ENCODE measurements at regions not wholly inside any gene's neighbourhood (a gene's known extent, or its start where the extent isn't known, plus 50 kb on each side); places are given as distances from the start of the nearest gene placed in this dataset.

- Histone ChIP-seq H3K9me2 (ENCODE audit: low read depth, low read length) (no peaks in the 10 kb centered on the region), H3K4me2 (ENCODE audit: low read length) (no peak overlapping the region), H3K4me1 (ENCODE audit: insufficient read depth, low read length, severe bottlenecking) (no peaks in the 10 kb centered on the region), H3K4me3 (ENCODE audit: low read depth, low read length, poor library complexity, severe bottlenecking) (no peak overlapping the region), H3K79me2 (ENCODE audit: insufficient read depth, low read length) (no peaks in the 10 kb centered on the region), H3K27me3 (ENCODE audit: insufficient read depth, low read length) (no peaks in the 10 kb centered on the region; the same call in 1 of the 2 replicates), H3K9me3 (ENCODE audit: low read length) (no peaks in the 10 kb centered on the region), H3F3A (ENCODE audit: insufficient read depth, low read length) (no peaks in the 10 kb centered on the region), H2AFZ (ENCODE audit: low read length) (no peak overlapping the region), H4K20me1 (ENCODE audit: insufficient read depth, low read length) (no peaks in the 10 kb centered on the region), H3K9ac (ENCODE audit: low read length) (no peak overlapping the region), H3K36me3 (ENCODE audit: insufficient read depth, low read length) (no peaks in the 10 kb centered on the region), H3K27ac (ENCODE audit: low read depth, low read length, poor library complexity, severe bottlenecking) (no peak overlapping the region)
- TF ChIP-seq CTCF (IDR thresholded peaks at IDR 0.05; ENCODE audit: low read length) = no peak
- TF ChIP-seq EZH2 (IDR thresholded peaks at IDR 0.05; ENCODE audit: borderline replicate concordance, low read length) = no peak
Observed at GRCh38 chr5:113807427-113807991, 294.0 kb downstream of the YTHDC2 start.

- no peak overlapping the region for H3K9ac ChIP-seq (ENCODE audit: low read length)
- no peak overlapping the region for H3K4me3 ChIP-seq (ENCODE audit: low read depth, low read length, poor library complexity, severe bottlenecking)
- H4K20me1 ChIP-seq (ENCODE audit: insufficient read depth, low read length) = no peaks in the 10 kb centered on the region
- no peaks in the 10 kb centered on the region for H3F3A ChIP-seq (ENCODE audit: insufficient read depth, low read length)
- no peaks in the 10 kb centered on the region for H3K79me2 ChIP-seq (ENCODE audit: insufficient read depth, low read length)
- H3K27me3 ChIP-seq (ENCODE audit: insufficient read depth, low read length) = no peaks in the 10 kb centered on the region; the same call in 1 of the 2 replicates
- TF ChIP-seq CTCF (IDR thresholded peaks at IDR 0.05; ENCODE audit: low read length) (no peak), EZH2 (IDR thresholded peaks at IDR 0.05; ENCODE audit: borderline replicate concordance, low read length) (no peak)
- no peaks in the 10 kb centered on the region for H3K36me3 ChIP-seq (ENCODE audit: insufficient read depth, low read length)
- H3K9me3 ChIP-seq (ENCODE audit: low read length) = no peaks in the 10 kb centered on the region
- no peak overlapping the region for H3K27ac ChIP-seq (ENCODE audit: low read depth, low read length, poor library complexity, severe bottlenecking)
- H3K4me1 ChIP-seq (ENCODE audit: insufficient read depth, low read length, severe bottlenecking) = no peaks in the 10 kb centered on the region
- no peaks in the 10 kb centered on the region for H3K9me2 ChIP-seq (ENCODE audit: low read depth, low read length)
- no peak overlapping the region for H3K4me2 ChIP-seq (ENCODE audit: low read length)
- H2AFZ ChIP-seq (ENCODE audit: low read length) = no peak overlapping the region
Observed at GRCh38 chr5:113808956-113809355, 295.5 kb downstream of the YTHDC2 start.

GRCh38 chr5:113809626-113810025 lies 296.1 kb downstream of the YTHDC2 start:
- H3K9ac ChIP-seq (ENCODE audit: low read length) = no peak overlapping the region
- TF ChIP-seq EZH2 (IDR thresholded peaks at IDR 0.05; ENCODE audit: borderline replicate concordance, low read length) = no peak
- no peak for TF ChIP-seq CTCF (IDR thresholded peaks at IDR 0.05; ENCODE audit: low read length)
- H3K4me1 ChIP-seq (ENCODE audit: insufficient read depth, low read length, severe bottlenecking) = no peaks in the 10 kb centered on the region
- no peaks in the 10 kb centered on the region for H3K9me2 ChIP-seq (ENCODE audit: low read depth, low read length)
- no peaks in the 10 kb centered on the region for H4K20me1 ChIP-seq (ENCODE audit: insufficient read depth, low read length)
- no peak overlapping the region for H3K4me3 ChIP-seq (ENCODE audit: low read depth, low read length, poor library complexity, severe bottlenecking)
- no peaks in the 10 kb centered on the region for H3K36me3 ChIP-seq (ENCODE audit: insufficient read depth, low read length)
- no peak overlapping the region for H3K27ac ChIP-seq (ENCODE audit: low read depth, low read length, poor library complexity, severe bottlenecking)
- no peaks in the 10 kb centered on the region for H3F3A ChIP-seq (ENCODE audit: insufficient read depth, low read length)
- no peaks in the 10 kb centered on the region for H3K9me3 ChIP-seq (ENCODE audit: low read length)
- H3K27me3 ChIP-seq (ENCODE audit: insufficient read depth, low read length) = no peaks in the 10 kb centered on the region; the same call in 1 of the 2 replicates
- H3K4me2 ChIP-seq (ENCODE audit: low read length) = no peak overlapping the region
- no peaks in the 10 kb centered on the region for H3K79me2 ChIP-seq (ENCODE audit: insufficient read depth, low read length)
- no peak overlapping the region for H2AFZ ChIP-seq (ENCODE audit: low read length)
